SK-N-SH (cell line): ENCODE measurements at regions not wholly inside any gene's neighbourhood (a gene's known extent, or its start where the extent isn't known, plus 50 kb on each side); places are given as distances from the start of the nearest gene placed in this dataset.

Experiments used
- CTCF ChIA-PET: fragments of 300-600, 350-600 bp; formaldehyde crosslinking; extraction: SDS; loops from one replicate; lab custom pipeline; 2021; lab: Yijun Ruan, JAX
- POLR2A ChIA-PET: fragments of 350-600 bp; sonication (Branson Sonifier 250); formaldehyde crosslinking; extraction: SDS; loops from one replicate; lab custom pipeline; 2020; ENCODE audit warnings: antibody characterized with exemption, inconsistent platforms; lab: Yijun Ruan, JAX
- DNase-seq: peaks from one replicate; pipeline ENCODE4 v3.0.0; 2012
- H2AFZ ChIP-seq: fragments of 200-600 bp; sonication (generic); 2 replicates; pipeline ENCODE4 v1.8.1; 2016; ENCODE audit warnings: antibody characterized with exemption, mild to moderate bottlenecking, low read depth
- H3F3A ChIP-seq: fragments of 200-600 bp; sonication (generic); replicated peaks from 2 replicates; pipeline ENCODE3; 2016; ENCODE audit warnings: antibody characterized with exemption, mild to moderate bottlenecking; ENCODE audit not compliant: insufficient read depth
- H3K27ac ChIP-seq, 2 experiments: fragments of 200-500 bp in 1 of 2; fragments of 200-600 bp in 1 of 2; sonication (Bioruptor generic) in 1 of 2; sonication (generic), shearing (Covaris generic) in 1 of 2; 2 replicates each; pipeline versions ENCODE4 v1.5.1 to v1.6.1; 2014 to 2016; ENCODE audit warnings: low read depth in 2 of 2, inconsistent platforms in 1 of 2, low read length in 1 of 2, mild to moderate bottlenecking in 1 of 2, mixed read lengths in 1 of 2
- H3K27me3 ChIP-seq: fragments of 200-600 bp; sonication (generic), shearing (Covaris generic); 2 replicates; pipeline ENCODE4 v1.6.1; 2016; ENCODE audit warnings: mixed run types; ENCODE audit not compliant: insufficient read depth
- H3K36me3 ChIP-seq, 2 experiments: fragments of 200-500 bp in 1 of 2; fragments of 200-600 bp in 1 of 2; sonication (Bioruptor generic) in 1 of 2; sonication (generic) in 1 of 2; replicated peaks in 1 of 2; 2 replicates each; pipeline versions ENCODE3 to v1.5.1; 2014 to 2016; ENCODE audit warnings: low read length in 1 of 2, mild to moderate bottlenecking in 1 of 2; ENCODE audit not compliant: insufficient read depth in 2 of 2, control insufficient read depth in 1 of 2
- H3K4me1 ChIP-seq, 2 experiments: fragments of 200-500 bp in 1 of 2; fragments of 200-600 bp in 1 of 2; sonication (Bioruptor generic) in 1 of 2; sonication (generic), shearing (Covaris generic) in 1 of 2; 2 replicates each; pipeline versions ENCODE4 v1.5.1 to v1.6.1; 2014 to 2016; ENCODE audit warnings: low read depth in 1 of 2, low read length in 1 of 2, mixed run types in 1 of 2; ENCODE audit not compliant: insufficient read depth in 2 of 2, control insufficient read depth in 1 of 2
- H3K4me2 ChIP-seq: fragments of 200-600 bp; sonication (generic), shearing (Covaris generic); 2 replicates; pipeline ENCODE4 v1.6.1; 2017; ENCODE audit warnings: mixed run types
- H3K4me3 ChIP-seq, 2 experiments: fragments of 200-500 bp in 1 of 2; fragments of 200-600 bp in 1 of 2; sonication (Bioruptor generic) in 1 of 2; sonication (generic), shearing (Covaris generic) in 1 of 2; 2 replicates each; pipeline versions ENCODE4 v1.5.1 to v1.8.1; 2014 to 2016; ENCODE audit warnings: low read depth in 2 of 2, inconsistent platforms in 1 of 2, low read length in 1 of 2, mild to moderate bottlenecking in 1 of 2, mixed read lengths in 1 of 2, moderate library complexity in 1 of 2
- H3K79me2 ChIP-seq: fragments of 200-600 bp; sonication (generic); 2 replicates; pipeline ENCODE4 v1.8.1; 2017; ENCODE audit warnings: mild to moderate bottlenecking; ENCODE audit not compliant: insufficient read depth
- H3K9ac ChIP-seq: fragments of 200-600 bp; sonication (generic); 2 replicates; pipeline ENCODE4 v1.6.1; 2017; ENCODE audit warnings: mixed run types
- H3K9me2 ChIP-seq: fragments of 200-600 bp; sonication (generic); 2 replicates; pipeline ENCODE4 v1.6.1; 2017; ENCODE audit warnings: mixed run types
- H3K9me3 ChIP-seq: fragments of 200-600 bp; sonication (generic); 2 replicates; pipeline ENCODE4 v1.6.1; 2017; ENCODE audit warnings: mixed run types, mild to moderate bottlenecking, moderate library complexity
- H4K20me1 ChIP-seq: fragments of 200-600 bp; sonication (generic); 2 replicates; pipeline ENCODE4 v1.6.1; 2017; ENCODE audit warnings: mild to moderate bottlenecking, mixed run types; ENCODE audit not compliant: insufficient read depth
- EP300 ChIP-seq, 2 experiments: IDR thresholded peaks; 2 replicates each; pipeline versions ENCODE4 v1.4.0 to v1.6.1; 2012; ENCODE audit warnings: borderline replicate concordance in 1 of 2, low read depth in 1 of 2, low read length in 1 of 2
- EZH2phosphoT487 ChIP-seq: fragments of 200-600 bp; sonication (generic); IDR thresholded peaks from 2 replicates; pipeline ENCODE4 v1.6.1; 2017; ENCODE audit warnings: low read depth, mixed run types, mild to moderate bottlenecking, antibody characterized with exemption, moderate library complexity, borderline replicate concordance
- FOSL2 ChIP-seq: IDR thresholded peaks from 2 replicates; pipeline ENCODE4 v1.4.0; 2012; ENCODE audit warnings: low read depth, mild to moderate bottlenecking, moderate library complexity, borderline replicate concordance
- FOXJ3 ChIP-seq: sonication (generic); formaldehyde crosslinking; IDR thresholded peaks from 2 replicates; pipeline ENCODE4 v1.5.1; 2020; ENCODE audit warnings: mild to moderate bottlenecking, missing genetic modification reagents
- JUND ChIP-seq: IDR thresholded peaks from 2 replicates; pipeline ENCODE4 v1.4.0; 2012
- MXI1 ChIP-seq: IDR thresholded peaks from 2 replicates; pipeline ENCODE4 v1.6.1; 2012; ENCODE audit warnings: mild to moderate bottlenecking, low read depth, low read length, improper control_type of control experiment
- POLR2AphosphoS5 ChIP-seq: IDR thresholded peaks from 2 replicates; pipeline ENCODE4 v1.6.1; 2012; ENCODE audit warnings: low read depth, low read length
- RAD21 ChIP-seq: IDR thresholded peaks from 2 replicates; pipeline ENCODE4 v1.6.1; 2012; ENCODE audit warnings: mild to moderate bottlenecking, low read length
- RCOR1 ChIP-seq: fragments of 150-350 bp; IDR thresholded peaks from 2 replicates; pipeline ENCODE4 v1.6.1; 2017; ENCODE audit warnings: antibody characterized with exemption, low read length
- SIN3A ChIP-seq: IDR thresholded peaks from 2 replicates; pipeline ENCODE4 v1.6.1; 2012; ENCODE audit warnings: low read depth, mild to moderate bottlenecking, low read length, moderate library complexity, borderline replicate concordance
- TCF12 ChIP-seq: IDR thresholded peaks from 2 replicates; pipeline ENCODE4 v1.4.0; 2012
- WGBS: methylation state at CpG from one replicate; pipeline ENCODE4 v1.1.6; 2017; ENCODE audit warnings: low lambda C conversion rate; 5-methylcytosine and 5-hydroxymethylcytosine counted together
- TF ChIP-seq, protein P1 (sequence below): fragments of 150-350 bp; IDR thresholded peaks from 2 replicates; pipeline ENCODE4 v1.6.1; 2016; ENCODE audit warnings: mild to moderate bottlenecking, low read depth, low read length
- TF ChIP-seq, protein P2 (sequence below): IDR thresholded peaks from 2 replicates; pipeline ENCODE4 v1.4.0; 2012; ENCODE audit warnings: low read depth, borderline replicate concordance
- TF ChIP-seq, protein P3 (sequence below): fragments of 200-600 bp; sonication (generic); IDR thresholded peaks from 2 replicates; pipeline ENCODE4 v1.6.1; 2017; ENCODE audit warnings: antibody characterized with exemption, mild to moderate bottlenecking, moderate library complexity

DNA sequence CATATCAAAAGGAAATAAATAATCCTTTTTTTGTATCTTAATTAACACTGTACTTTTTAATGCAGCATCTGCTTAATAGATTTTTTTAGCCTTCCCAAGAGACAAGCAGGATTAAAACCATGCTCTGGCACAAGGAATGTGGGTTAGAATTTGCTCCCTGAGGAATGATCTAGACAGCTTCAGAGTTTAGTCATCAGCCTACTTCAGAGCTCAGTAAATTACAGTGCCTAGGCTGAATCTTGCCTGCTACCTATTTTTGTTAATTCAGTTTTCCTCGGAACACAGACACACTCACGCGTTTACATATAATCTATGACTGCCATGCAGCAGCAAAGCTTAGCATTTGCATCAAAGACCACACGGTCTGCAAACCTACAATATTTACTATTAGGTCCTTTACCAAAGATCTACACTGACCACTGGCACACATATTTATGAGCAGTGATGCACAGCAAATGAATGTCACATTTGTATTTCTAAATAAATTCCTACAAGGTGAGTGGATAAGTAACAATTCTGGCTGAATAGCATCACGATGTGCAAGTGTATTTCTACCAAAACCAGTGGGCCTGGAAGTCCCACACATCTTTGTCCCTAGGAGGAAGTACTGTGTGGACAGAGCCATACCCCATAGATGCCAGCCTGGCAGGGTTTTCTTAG, 309.8 kb upstream of the TMEM132C start (continued):
- TF ChIP-seq, protein P1, sequence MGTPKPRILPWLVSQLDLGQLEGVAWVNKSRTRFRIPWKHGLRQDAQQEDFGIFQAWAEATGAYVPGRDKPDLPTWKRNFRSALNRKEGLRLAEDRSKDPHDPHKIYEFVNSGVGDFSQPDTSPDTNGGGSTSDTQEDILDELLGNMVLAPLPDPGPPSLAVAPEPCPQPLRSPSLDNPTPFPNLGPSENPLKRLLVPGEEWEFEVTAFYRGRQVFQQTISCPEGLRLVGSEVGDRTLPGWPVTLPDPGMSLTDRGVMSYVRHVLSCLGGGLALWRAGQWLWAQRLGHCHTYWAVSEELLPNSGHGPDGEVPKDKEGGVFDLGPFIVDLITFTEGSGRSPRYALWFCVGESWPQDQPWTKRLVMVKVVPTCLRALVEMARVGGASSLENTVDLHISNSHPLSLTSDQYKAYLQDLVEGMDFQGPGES, result no peak
- TF ChIP-seq, protein P2, sequence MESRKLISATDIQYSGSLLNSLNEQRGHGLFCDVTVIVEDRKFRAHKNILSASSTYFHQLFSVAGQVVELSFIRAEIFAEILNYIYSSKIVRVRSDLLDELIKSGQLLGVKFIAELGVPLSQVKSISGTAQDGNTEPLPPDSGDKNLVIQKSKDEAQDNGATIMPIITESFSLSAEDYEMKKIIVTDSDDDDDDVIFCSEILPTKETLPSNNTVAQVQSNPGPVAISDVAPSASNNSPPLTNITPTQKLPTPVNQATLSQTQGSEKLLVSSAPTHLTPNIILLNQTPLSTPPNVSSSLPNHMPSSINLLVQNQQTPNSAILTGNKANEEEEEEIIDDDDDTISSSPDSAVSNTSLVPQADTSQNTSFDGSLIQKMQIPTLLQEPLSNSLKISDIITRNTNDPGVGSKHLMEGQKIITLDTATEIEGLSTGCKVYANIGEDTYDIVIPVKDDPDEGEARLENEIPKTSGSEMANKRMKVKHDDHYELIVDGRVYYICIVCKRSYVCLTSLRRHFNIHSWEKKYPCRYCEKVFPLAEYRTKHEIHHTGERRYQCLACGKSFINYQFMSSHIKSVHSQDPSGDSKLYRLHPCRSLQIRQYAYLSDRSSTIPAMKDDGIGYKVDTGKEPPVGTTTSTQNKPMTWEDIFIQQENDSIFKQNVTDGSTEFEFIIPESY, result no peak
- TF ChIP-seq, all 33 proteins: peak for 0

DNA sequence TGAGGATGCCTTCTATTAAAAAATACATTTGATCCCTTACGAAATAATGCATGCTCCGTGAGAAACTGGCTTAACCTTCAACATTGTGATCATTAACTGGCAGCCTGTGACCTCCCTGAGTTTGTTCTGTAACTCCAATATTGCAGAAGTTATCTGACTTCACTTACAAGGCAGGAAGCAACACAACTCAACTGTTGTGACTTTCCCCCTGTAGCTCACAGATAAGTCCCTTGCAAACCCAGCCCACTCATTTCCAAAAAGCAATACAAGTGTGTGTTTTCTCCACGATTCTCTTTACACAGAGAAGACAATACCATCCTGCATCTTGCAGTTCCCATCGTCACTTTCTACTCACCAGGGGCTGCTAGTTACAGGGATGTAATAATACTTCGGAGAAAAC, 304.7 kb upstream of the TMEM132C start:
- H3K4me1 ChIP-seq, result no peaks in the 10 kb centered on the region
- H3K4me3 ChIP-seq, result no peak overlapping the region
- H3K9me3 ChIP-seq, result no peaks in the 10 kb centered on the region
- no peaks in the 10 kb centered on the region for H3K36me3 ChIP-seq
- H3K4me2 ChIP-seq, result no peak overlapping the region
- no peak overlapping the region for H2AFZ ChIP-seq
- no peak overlapping the region for H3K27ac ChIP-seq
- DNase-seq, result no peak
- no peak for TF ChIP-seq FOSL2
- TF ChIP-seq, protein P3, sequence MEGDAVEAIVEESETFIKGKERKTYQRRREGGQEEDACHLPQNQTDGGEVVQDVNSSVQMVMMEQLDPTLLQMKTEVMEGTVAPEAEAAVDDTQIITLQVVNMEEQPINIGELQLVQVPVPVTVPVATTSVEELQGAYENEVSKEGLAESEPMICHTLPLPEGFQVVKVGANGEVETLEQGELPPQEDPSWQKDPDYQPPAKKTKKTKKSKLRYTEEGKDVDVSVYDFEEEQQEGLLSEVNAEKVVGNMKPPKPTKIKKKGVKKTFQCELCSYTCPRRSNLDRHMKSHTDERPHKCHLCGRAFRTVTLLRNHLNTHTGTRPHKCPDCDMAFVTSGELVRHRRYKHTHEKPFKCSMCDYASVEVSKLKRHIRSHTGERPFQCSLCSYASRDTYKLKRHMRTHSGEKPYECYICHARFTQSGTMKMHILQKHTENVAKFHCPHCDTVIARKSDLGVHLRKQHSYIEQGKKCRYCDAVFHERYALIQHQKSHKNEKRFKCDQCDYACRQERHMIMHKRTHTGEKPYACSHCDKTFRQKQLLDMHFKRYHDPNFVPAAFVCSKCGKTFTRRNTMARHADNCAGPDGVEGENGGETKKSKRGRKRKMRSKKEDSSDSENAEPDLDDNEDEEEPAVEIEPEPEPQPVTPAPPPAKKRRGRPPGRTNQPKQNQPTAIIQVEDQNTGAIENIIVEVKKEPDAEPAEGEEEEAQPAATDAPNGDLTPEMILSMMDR, result no peak
- no peak for TF ChIP-seq SIN3A
- no peak for TF ChIP-seq EZH2phosphoT487
- no peak for TF ChIP-seq FOXJ3 (CRISPR knock-in tag)
- TF ChIP-seq POLR2AphosphoS5, result no peak
- TF ChIP-seq TCF12, result no peak
- TF ChIP-seq JUND, result no peak
- no peak for TF ChIP-seq EP300 (IDR thresholded peaks at IDR 0.05; ENCODE audit: borderline replicate concordance in 1 of 2, low read depth in 1 of 2, low read length in 1 of 2)
- TF ChIP-seq RAD21, result no peak
- TF ChIP-seq MXI1, result no peak
- TF ChIP-seq RCOR1, result no peak
- H3F3A ChIP-seq, result no peaks in the 10 kb centered on the region
- CTCF ChIA-PET, result no interaction called here
- no peaks in the 10 kb centered on the region for H3K27me3 ChIP-seq
- no peaks in the 10 kb centered on the region for H4K20me1 ChIP-seq
- no peaks in the 10 kb centered on the region for H3K9me2 ChIP-seq
- no peaks in the 10 kb centered on the region for H3K79me2 ChIP-seq
- no peak overlapping the region for H3K9ac ChIP-seq
- 26% methylated on average over 5 of the region's 5 CpGs for WGBS
- POLR2A ChIA-PET, result no interaction called here
